ENCODE measurements at regions not wholly inside any gene's neighbourhood (a gene's known extent, or its start where the extent isn't known, plus 50 kb on each side); places are given as distances from the start of the nearest gene placed in this dataset.

DNA sequence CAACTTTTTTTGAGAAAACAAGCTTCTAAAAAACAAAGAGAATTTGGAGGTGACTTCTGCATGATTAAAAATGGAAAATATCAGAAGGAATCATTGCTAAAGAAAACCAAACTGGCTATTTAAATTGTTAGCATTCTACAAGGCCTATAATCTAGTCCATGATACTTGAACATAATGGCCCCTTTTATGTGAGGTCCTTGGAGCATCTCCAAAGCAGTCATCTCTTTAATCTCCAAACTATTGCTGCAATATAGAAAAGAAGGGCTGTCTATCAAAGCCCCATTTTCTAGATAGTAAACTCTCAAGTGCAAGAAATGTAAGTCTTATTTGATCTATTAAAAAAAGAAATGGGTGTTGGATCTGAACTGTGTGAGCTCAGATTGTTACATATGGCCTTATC is 615.1 kb downstream of the CENPC start:
- TF ChIP-seq, protein P1, sequence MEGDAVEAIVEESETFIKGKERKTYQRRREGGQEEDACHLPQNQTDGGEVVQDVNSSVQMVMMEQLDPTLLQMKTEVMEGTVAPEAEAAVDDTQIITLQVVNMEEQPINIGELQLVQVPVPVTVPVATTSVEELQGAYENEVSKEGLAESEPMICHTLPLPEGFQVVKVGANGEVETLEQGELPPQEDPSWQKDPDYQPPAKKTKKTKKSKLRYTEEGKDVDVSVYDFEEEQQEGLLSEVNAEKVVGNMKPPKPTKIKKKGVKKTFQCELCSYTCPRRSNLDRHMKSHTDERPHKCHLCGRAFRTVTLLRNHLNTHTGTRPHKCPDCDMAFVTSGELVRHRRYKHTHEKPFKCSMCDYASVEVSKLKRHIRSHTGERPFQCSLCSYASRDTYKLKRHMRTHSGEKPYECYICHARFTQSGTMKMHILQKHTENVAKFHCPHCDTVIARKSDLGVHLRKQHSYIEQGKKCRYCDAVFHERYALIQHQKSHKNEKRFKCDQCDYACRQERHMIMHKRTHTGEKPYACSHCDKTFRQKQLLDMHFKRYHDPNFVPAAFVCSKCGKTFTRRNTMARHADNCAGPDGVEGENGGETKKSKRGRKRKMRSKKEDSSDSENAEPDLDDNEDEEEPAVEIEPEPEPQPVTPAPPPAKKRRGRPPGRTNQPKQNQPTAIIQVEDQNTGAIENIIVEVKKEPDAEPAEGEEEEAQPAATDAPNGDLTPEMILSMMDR (IDR thresholded peaks at IDR 0.05) = no peak
- no peak for TF ChIP-seq POLR2A (IDR thresholded peaks at IDR 0.05)
